Endothelial cell (in vitro differentiated cells): ENCODE measurements at regions not wholly inside any gene's neighbourhood (a gene's known extent, or its start where the extent isn't known, plus 50 kb on each side); places are given as distances from the start of the nearest gene placed in this dataset.

Source experiments
- DNase-seq: peaks from one replicate; pipeline ENCODE4 v3.0.0; 2021; ENCODE audit warnings: low spot score
- H3K27ac Mint-ChIP-seq: one replicate; pipeline ENCODE4 v1.8.0; 2021; ENCODE audit warnings: mixed read lengths, inconsistent platforms; ENCODE audit not compliant: unreplicated experiment
- H3K27me3 Mint-ChIP-seq: one replicate; pipeline ENCODE4 v1.8.0; 2021; ENCODE audit warnings: mild to moderate bottlenecking, moderate library complexity, mixed read lengths, inconsistent platforms; ENCODE audit not compliant: unreplicated experiment
- H3K36me3 Mint-ChIP-seq: one replicate; pipeline ENCODE4 v1.8.0; 2021; ENCODE audit warnings: mild to moderate bottlenecking, low read depth, mixed read lengths, inconsistent platforms; ENCODE audit not compliant: unreplicated experiment
- H3K4me1 Mint-ChIP-seq: one replicate; pipeline ENCODE4 v1.8.0; 2021; ENCODE audit warnings: mild to moderate bottlenecking, mixed read lengths, inconsistent platforms; ENCODE audit not compliant: unreplicated experiment
- H3K4me3 Mint-ChIP-seq: one replicate; pipeline ENCODE4 v1.8.0; 2021; ENCODE audit warnings: mild to moderate bottlenecking, mixed read lengths, inconsistent platforms; ENCODE audit not compliant: unreplicated experiment
- H3K9me3 Mint-ChIP-seq: one replicate; pipeline ENCODE4 v1.8.0; 2021; ENCODE audit warnings: mixed read lengths, inconsistent platforms; ENCODE audit not compliant: unreplicated experiment
- TF ChIP-seq, protein P1 (sequence below): fragments of 200-600 bp; sonication (generic); IDR thresholded peaks from one replicate; pipeline ENCODE4 v1.5.0; 2021; ENCODE audit warnings: antibody characterized with exemption; ENCODE audit not compliant: unreplicated experiment

DNA sequence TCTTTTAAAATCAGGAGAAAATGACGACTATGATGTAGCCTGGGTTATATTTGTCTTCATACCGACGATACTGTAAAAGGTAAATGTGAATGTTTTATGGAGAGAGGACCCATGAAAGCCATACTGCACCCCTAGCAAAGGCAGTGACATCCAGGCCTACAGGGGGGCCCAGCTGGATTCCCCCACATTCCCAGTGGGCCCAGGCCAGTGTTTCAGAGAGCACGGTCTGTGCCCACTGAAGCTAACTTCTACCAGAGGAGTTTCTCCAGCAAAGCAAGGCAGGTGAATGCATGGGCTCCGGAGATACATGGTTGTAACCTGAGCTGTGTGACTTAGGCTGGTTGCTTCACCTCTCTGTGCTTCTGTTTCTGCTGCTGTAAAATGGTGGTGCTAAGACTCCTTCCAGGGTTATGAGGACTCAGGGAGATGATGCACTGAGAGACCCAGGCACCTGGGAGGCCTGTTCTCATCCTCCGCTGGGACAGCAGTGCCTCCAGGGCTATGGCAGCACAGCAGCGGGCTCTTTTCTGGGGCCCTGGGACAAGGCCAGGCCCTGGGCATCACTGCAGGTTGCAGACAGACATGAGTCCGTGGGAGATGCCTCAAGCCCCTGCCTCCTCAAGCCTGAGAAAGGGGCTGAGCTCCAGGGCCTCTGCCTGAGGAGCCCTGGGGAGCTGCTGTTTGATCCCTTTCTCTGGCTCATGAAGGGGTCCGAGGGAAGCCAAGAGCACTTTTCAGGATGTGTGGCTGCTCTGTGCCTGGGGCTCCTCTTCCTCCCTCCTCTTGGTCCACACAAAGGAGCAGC is 73.7 kb downstream of the SERPINA3 start:
- no peaks in the 10 kb centered on the region for H3K36me3 Mint-ChIP-seq

DNA sequence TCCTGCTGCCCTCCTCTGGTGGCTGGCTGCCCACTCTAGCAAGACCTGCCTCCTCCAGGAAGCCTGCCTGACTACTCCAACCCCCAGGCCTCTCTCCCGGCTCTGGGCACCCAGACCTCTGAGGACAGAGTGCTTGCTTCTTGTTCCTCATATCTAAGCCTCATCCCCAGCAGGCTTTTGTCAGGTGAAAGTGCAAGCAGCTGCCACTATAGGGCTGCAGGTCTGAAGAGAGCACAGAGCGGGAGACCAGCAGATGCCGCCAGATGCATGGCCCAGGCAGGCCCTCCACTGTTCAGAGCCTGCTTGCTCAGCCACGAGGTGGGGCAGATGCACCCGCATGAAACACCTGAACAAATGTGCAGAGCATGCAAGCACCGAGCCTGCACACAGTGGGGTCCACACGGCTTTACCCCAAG is 73.0 kb downstream of the SERPINA3 start:
- Mint-ChIP-seq H3K9me3 (no peaks in the 10 kb centered on the region), H3K27ac (no peak overlapping the region), H3K4me1 (no peaks in the 10 kb centered on the region), H3K36me3 (no peaks in the 10 kb centered on the region), H3K4me3 (no peak overlapping the region), H3K27me3 (no peaks in the 10 kb centered on the region)
- no peak for DNase-seq
- TF ChIP-seq, protein P1, sequence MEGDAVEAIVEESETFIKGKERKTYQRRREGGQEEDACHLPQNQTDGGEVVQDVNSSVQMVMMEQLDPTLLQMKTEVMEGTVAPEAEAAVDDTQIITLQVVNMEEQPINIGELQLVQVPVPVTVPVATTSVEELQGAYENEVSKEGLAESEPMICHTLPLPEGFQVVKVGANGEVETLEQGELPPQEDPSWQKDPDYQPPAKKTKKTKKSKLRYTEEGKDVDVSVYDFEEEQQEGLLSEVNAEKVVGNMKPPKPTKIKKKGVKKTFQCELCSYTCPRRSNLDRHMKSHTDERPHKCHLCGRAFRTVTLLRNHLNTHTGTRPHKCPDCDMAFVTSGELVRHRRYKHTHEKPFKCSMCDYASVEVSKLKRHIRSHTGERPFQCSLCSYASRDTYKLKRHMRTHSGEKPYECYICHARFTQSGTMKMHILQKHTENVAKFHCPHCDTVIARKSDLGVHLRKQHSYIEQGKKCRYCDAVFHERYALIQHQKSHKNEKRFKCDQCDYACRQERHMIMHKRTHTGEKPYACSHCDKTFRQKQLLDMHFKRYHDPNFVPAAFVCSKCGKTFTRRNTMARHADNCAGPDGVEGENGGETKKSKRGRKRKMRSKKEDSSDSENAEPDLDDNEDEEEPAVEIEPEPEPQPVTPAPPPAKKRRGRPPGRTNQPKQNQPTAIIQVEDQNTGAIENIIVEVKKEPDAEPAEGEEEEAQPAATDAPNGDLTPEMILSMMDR = no peak

More for the DNA sequence above, 73.7 kb downstream of the SERPINA3 start:
- no peak for DNase-seq
- TF ChIP-seq, protein P1 = no peak
- H3K9me3 Mint-ChIP-seq = no peaks in the 10 kb centered on the region
- H3K4me1 Mint-ChIP-seq = no peaks in the 10 kb centered on the region
- H3K27me3 Mint-ChIP-seq = no peaks in the 10 kb centered on the region
- no peak overlapping the region for H3K27ac Mint-ChIP-seq
- H3K4me3 Mint-ChIP-seq = no peak overlapping the region

DNA sequence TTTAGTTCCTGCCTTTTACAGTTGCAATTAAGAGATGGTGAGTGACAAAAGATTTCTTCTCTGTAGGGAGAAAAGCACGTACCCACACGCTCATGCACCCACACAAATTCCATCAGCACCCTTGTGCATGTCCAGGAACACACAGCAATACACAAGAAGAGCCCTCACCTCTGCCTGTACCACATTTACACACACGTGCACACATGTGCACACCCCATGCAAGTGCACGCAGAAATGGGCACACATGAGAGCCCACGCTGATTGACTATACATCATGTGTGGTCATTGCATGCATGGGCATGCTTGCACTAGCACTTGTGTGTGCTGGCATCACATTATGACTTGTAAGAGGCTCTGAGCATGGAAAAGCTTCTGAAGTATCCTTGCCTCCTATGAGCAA is 70.5 kb downstream of the SERPINA3 start:
- no peak overlapping the region for H3K4me3 Mint-ChIP-seq

DNA sequence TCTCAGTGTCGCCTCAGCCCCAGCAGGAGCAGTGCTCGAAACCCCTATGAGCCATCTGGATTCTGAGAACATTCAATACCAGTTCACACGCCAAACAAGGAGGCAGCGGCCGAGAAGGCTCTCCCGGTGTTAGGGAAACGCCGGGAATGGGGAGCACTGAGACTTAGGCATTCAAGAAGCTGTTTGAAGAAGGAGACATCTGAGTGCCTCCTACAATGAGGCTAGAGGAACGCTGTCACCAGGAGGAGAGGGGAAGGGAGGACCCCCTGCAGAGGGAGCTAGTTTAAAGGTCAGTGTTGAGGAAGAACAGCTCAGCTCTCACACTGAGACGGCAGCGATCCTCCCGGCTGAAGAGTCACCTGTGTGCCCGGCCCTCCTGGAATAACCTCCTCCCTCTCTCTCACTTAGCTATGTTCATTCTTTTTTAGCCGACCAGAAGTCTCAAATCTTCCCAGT is 69.9 kb downstream of the SERPINA3 start:
- peaks cover 4% of the 10 kb centered on the region for H3K4me1 Mint-ChIP-seq
- DNase-seq = no peak
- no peaks in the 10 kb centered on the region for H3K27me3 Mint-ChIP-seq
- H3K27ac Mint-ChIP-seq = no peak overlapping the region
- TF ChIP-seq, protein P1 = no peak
- H3K9me3 Mint-ChIP-seq = no peaks in the 10 kb centered on the region
- peaks cover 4% of the 10 kb centered on the region for H3K36me3 Mint-ChIP-seq
- no peak overlapping the region for H3K4me3 Mint-ChIP-seq

More for the DNA sequence above, 70.5 kb downstream of the SERPINA3 start:
- DNase-seq = no peak
- Mint-ChIP-seq H3K27me3 (no peaks in the 10 kb centered on the region), H3K9me3 (no peaks in the 10 kb centered on the region), H3K27ac (no peak overlapping the region), H3K36me3 (peaks cover 4% of the 10 kb centered on the region), H3K4me1 (no peaks in the 10 kb centered on the region)
- TF ChIP-seq, protein P1 = no peak

DNA sequence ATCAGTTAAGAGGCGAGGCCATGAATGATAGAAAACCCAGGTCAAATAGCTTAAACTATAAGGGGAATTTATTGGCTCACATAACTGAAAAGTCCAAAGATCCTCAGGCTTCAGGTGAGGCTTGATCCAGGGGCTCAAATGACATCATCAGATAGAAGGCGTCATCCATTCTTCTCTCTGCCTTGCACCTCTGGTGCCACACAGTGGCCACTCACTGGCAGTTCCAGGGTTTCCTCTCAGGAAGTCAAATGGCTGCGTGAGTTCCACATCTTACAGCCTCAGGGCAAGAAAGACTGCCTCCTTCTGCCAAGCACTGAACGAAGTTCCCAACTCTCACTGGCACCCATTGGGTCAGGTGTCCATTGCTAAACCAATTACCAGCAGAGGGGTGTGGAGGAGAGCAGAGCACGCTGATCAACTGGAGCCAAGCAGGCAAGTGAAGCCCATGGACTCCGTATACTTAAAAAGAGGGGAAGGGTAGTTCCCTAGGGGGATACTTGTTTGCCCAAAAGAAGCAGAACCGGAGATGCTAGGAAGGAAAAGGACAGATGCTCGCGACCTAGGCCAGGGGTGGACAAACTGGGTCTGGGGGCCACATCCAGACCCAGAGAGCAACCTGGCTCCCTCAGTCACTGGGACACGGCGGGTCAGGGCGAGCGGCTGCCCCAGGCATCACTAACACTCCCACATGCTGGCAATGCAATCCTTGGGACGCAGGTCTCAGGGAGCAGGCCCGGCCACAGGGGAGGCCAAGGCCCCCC is 69.3 kb downstream of the SERPINA3 start:
- Mint-ChIP-seq H3K9me3 (no peaks in the 10 kb centered on the region), H3K4me1 (peaks cover 9% of the 10 kb centered on the region), H3K27ac (no peak overlapping the region), H3K4me3 (no peak overlapping the region), H3K36me3 (peaks cover 4% of the 10 kb centered on the region), H3K27me3 (no peaks in the 10 kb centered on the region)
- TF ChIP-seq, protein P1 = peak; percentile 31
- peak; percentile 32 for DNase-seq
